ENCODE measurements at regions not wholly inside any gene's neighbourhood (a gene's known extent, or its start where the extent isn't known, plus 50 kb on each side); places are given as distances from the start of the nearest gene placed in this dataset.

DNA sequence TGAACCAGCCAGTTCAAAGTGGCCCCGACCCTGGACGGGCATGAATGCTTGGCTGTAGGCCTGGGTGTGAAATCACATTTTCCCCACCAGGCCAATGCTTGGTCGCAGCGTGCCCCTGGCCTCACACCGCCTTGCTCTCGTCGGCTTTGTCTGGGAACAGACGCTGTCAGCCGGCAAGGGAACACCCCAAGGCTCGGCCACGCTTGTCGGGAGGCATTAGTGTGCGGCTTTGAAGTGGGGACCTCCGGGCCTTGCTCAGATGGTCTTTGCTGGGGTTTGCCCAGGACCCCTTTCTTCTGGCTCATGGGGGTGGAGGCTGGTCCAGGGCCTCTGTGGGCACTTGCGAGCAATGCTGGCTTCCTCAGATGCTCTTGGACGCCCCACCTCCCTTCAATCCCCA is 79.1 kb downstream of the INHBB start:
- TF ChIP-seq, protein P1, sequence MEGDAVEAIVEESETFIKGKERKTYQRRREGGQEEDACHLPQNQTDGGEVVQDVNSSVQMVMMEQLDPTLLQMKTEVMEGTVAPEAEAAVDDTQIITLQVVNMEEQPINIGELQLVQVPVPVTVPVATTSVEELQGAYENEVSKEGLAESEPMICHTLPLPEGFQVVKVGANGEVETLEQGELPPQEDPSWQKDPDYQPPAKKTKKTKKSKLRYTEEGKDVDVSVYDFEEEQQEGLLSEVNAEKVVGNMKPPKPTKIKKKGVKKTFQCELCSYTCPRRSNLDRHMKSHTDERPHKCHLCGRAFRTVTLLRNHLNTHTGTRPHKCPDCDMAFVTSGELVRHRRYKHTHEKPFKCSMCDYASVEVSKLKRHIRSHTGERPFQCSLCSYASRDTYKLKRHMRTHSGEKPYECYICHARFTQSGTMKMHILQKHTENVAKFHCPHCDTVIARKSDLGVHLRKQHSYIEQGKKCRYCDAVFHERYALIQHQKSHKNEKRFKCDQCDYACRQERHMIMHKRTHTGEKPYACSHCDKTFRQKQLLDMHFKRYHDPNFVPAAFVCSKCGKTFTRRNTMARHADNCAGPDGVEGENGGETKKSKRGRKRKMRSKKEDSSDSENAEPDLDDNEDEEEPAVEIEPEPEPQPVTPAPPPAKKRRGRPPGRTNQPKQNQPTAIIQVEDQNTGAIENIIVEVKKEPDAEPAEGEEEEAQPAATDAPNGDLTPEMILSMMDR (IDR thresholded peaks at IDR 0.05) = no peak
- TF ChIP-seq EZH2 (IDR thresholded peaks at IDR 0.05; ENCODE audit: borderline replicate concordance, insufficient read depth, low read depth, low read length, poor library complexity, severe bottlenecking) = no peak

Data from B cell (primary cell).